Muscle of leg (tissue), 3 donors: ENCODE measurements at regions not wholly inside any gene's neighbourhood (a gene's known extent, or its start where the extent isn't known, plus 50 kb on each side); places are given as distances from the start of the nearest gene placed in this dataset.

Source experiments
- DNase-seq: peaks from one replicate; pipeline ENCODE4 v3.0.0; 2013
- H3K27ac ChIP-seq: one replicate; pipeline ENCODE4 v1.5.1; 2013; ENCODE audit warnings: mild to moderate bottlenecking, low read length, control low read depth
- H3K27me3 ChIP-seq: one replicate; pipeline ENCODE4 v1.6.1; 2013; ENCODE audit warnings: low read length; ENCODE audit not compliant: control insufficient read depth, insufficient read depth
- H3K36me3 ChIP-seq: one replicate; pipeline ENCODE4 v1.6.1; 2013; ENCODE audit warnings: low read length; ENCODE audit not compliant: control insufficient read depth, insufficient read depth
- H3K4me1 ChIP-seq: one replicate; pipeline ENCODE4 v1.6.1; 2013; ENCODE audit warnings: low read length; ENCODE audit not compliant: control insufficient read depth, insufficient read depth
- H3K4me3 ChIP-seq: one replicate; pipeline ENCODE4 v1.5.1; 2013; ENCODE audit warnings: low read length, control low read depth
- H3K9me3 ChIP-seq: replicated peaks from 2 replicates; pipeline ENCODE4 v1.6.1; 2013; ENCODE audit warnings: low read depth, low read length; ENCODE audit not compliant: control insufficient read depth
- WGBS: methylation state at CpG from one replicate; pipeline ENCODE4 v1.1.5; 2013; ENCODE audit warnings: missing lambda C conversion rate; ENCODE audit not compliant: insufficient coverage; 5-methylcytosine and 5-hydroxymethylcytosine counted together

GRCh38 chr6:144639654-144640053 is 354.5 kb downstream of the UTRN start:
- H3K27ac ChIP-seq: no peak overlapping the region
- no peaks in the 10 kb centered on the region for H3K27me3 ChIP-seq
- H3K4me3 ChIP-seq: no peak overlapping the region
- no peaks in the 10 kb centered on the region for H3K9me3 ChIP-seq
- H3K36me3 ChIP-seq: no peaks in the 10 kb centered on the region
- no peak for DNase-seq
- H3K4me1 ChIP-seq: no peaks in the 10 kb centered on the region
- WGBS: 80% methylated on average over 1 of the region's 1 CpG

GRCh38 chr6:144641286-144641685 is 356.2 kb downstream of the UTRN start:
- DNase-seq: no peak
- H3K27ac ChIP-seq: no peak overlapping the region
- H3K4me1 ChIP-seq: no peaks in the 10 kb centered on the region
- H3K4me3 ChIP-seq: no peak overlapping the region
- no peaks in the 10 kb centered on the region for H3K9me3 ChIP-seq
- no peaks in the 10 kb centered on the region for H3K36me3 ChIP-seq
- WGBS: no CpG with 5 or more reads among the region's 1 CpG
- no peaks in the 10 kb centered on the region for H3K27me3 ChIP-seq

- Histone ChIP-seq H3K4me1 (no peaks in the 10 kb centered on the region), H3K27me3 (no peaks in the 10 kb centered on the region), H3K27ac (no peak overlapping the region), H3K4me3 (no peak overlapping the region), H3K9me3 (no peaks in the 10 kb centered on the region), H3K36me3 (peaks cover 2% of the 10 kb centered on the region)
- no CpG with 5 or more reads among the region's 1 CpG for WGBS
- no peak for DNase-seq
Observed at GRCh38 chr6:144644776-144645175, 359.6 kb downstream of the UTRN start.

GRCh38 chr6:144646093-144647056 is 361.2 kb downstream of the UTRN start:
- Histone ChIP-seq H3K9me3 (no peaks in the 10 kb centered on the region), H3K4me1 (no peaks in the 10 kb centered on the region), H3K27ac (no peak overlapping the region), H3K27me3 (no peaks in the 10 kb centered on the region), H3K36me3 (peaks cover 2% of the 10 kb centered on the region), H3K4me3 (no peak overlapping the region)
- DNase-seq: peak; percentile 28
- no CpG with 5 or more reads among the region's 4 CpGs for WGBS

- no peak overlapping the region for H3K27ac ChIP-seq
- no peaks in the 10 kb centered on the region for H3K9me3 ChIP-seq
- H3K36me3 ChIP-seq: peaks cover 2% of the 10 kb centered on the region
- H3K27me3 ChIP-seq: no peaks in the 10 kb centered on the region
- H3K4me1 ChIP-seq: no peaks in the 10 kb centered on the region
- 82% methylated on average over 4 of the region's 6 CpGs for whole genome bisulfite sequencing
- no peak overlapping the region for H3K4me3 ChIP-seq
- DNase-seq: no peak
Observed at GRCh38 chr6:144647406-144647964, 362.4 kb downstream of the UTRN start.

GRCh38 chr6:144647971-144648651 is 363.0 kb downstream of the UTRN start:
- no peaks in the 10 kb centered on the region for H3K27me3 ChIP-seq
- peaks cover 2% of the 10 kb centered on the region for H3K36me3 ChIP-seq
- no peak overlapping the region for H3K27ac ChIP-seq
- H3K4me3 ChIP-seq: no peak overlapping the region
- DNase-seq: no peak
- no CpG with 5 or more reads among the region's 3 CpGs for WGBS
- H3K4me1 ChIP-seq: no peaks in the 10 kb centered on the region
- H3K9me3 ChIP-seq: no peaks in the 10 kb centered on the region

- Histone ChIP-seq H3K27me3 (no peaks in the 10 kb centered on the region), H3K36me3 (peaks cover 2% of the 10 kb centered on the region), H3K4me1 (no peaks in the 10 kb centered on the region), H3K27ac (no peak overlapping the region), H3K4me3 (no peak overlapping the region), H3K9me3 (no peaks in the 10 kb centered on the region)
- no peak for DNase-seq
- 71% methylated on average over 1 of the region's 2 CpGs for WGBS
Observed at GRCh38 chr6:144649085-144649484, 363.9 kb downstream of the UTRN start.

GRCh38 chr6:144651234-144651633 is 366.1 kb downstream of the UTRN start:
- DNase-seq: no peak
- Histone ChIP-seq H3K27me3 (no peaks in the 10 kb centered on the region), H3K4me1 (no peaks in the 10 kb centered on the region), H3K27ac (no peak overlapping the region), H3K4me3 (no peak overlapping the region), H3K9me3 (no peaks in the 10 kb centered on the region), H3K36me3 (peaks cover 2% of the 10 kb centered on the region)
- no CpG with 5 or more reads among the region's 3 CpGs for WGBS

- DNase-seq: no peak
- WGBS: 84% methylated on average over 4 of the region's 9 CpGs
- H3K9me3 ChIP-seq: no peaks in the 10 kb centered on the region
- no peak overlapping the region for H3K27ac ChIP-seq
- H3K4me1 ChIP-seq: no peaks in the 10 kb centered on the region
- H3K4me3 ChIP-seq: no peak overlapping the region
- peaks cover under 1% of the 10 kb centered on the region for H3K36me3 ChIP-seq
- H3K27me3 ChIP-seq: no peaks in the 10 kb centered on the region
Observed at GRCh38 chr6:144652292-144652891, 367.3 kb downstream of the UTRN start.
